HepG2 (cell line): ENCODE measurements at regions not wholly inside any gene's neighbourhood (a gene's known extent, or its start where the extent isn't known, plus 50 kb on each side); places are given as distances from the start of the nearest gene placed in this dataset.

Experiments
- ATF2 ChIP-seq: sonication (generic); formaldehyde crosslinking; IDR thresholded peaks from 2 replicates; pipeline ENCODE4 v1.4.0; 2020; ENCODE audit warnings: missing genetic modification reagents
- ATF3 ChIP-seq: sonication (generic); formaldehyde crosslinking; IDR thresholded peaks from 2 replicates; pipeline ENCODE4 v1.4.0; 2020; ENCODE audit warnings: missing genetic modification reagents
- ATF6 ChIP-seq: sonication (generic); formaldehyde crosslinking; conservative IDR thresholded peaks from 2 replicates; pipeline ENCODE4 v1.4.0; 2020; ENCODE audit warnings: missing genetic modification reagents
- CREB3 ChIP-seq: sonication (generic); formaldehyde crosslinking; IDR thresholded peaks from 2 replicates; pipeline ENCODE4 v1.5.0; 2020; ENCODE audit warnings: missing genetic modification reagents
- EHMT2 ChIP-seq: fragments of 200-600 bp; sonication (generic); IDR thresholded peaks from 2 replicates; pipeline ENCODE4 v1.7.0; 2017; ENCODE audit warnings: antibody characterized with exemption, low read depth, low read length, borderline replicate concordance
- FOXC1 ChIP-seq: sonication (generic); formaldehyde crosslinking; IDR thresholded peaks from 2 replicates; pipeline ENCODE4 v1.8.0; 2022; ENCODE audit warnings: mild to moderate bottlenecking, missing genetic modification reagents, borderline replicate concordance
- HBP1 ChIP-seq: IDR thresholded peaks from 2 replicates; pipeline ENCODE4 v1.6.1; 2016; ENCODE audit warnings: low read depth, control low read depth
- IKZF4 ChIP-seq: sonication (generic); formaldehyde crosslinking; IDR thresholded peaks from 2 replicates; pipeline ENCODE4 v1.5.1; 2020; ENCODE audit warnings: borderline replicate concordance, mild to moderate bottlenecking, low read depth, missing genetic modification reagents; ENCODE audit errors: not compliant biosample characterization
- ISL2 ChIP-seq: sonication (generic); formaldehyde crosslinking; IDR thresholded peaks from 2 replicates; pipeline ENCODE4 v1.5.0; 2020; ENCODE audit warnings: missing genetic modification reagents
- ISX ChIP-seq: sonication (generic); formaldehyde crosslinking; conservative IDR thresholded peaks from 2 replicates; pipeline ENCODE4 v1.5.0; 2020; ENCODE audit warnings: missing genetic modification reagents
- MED13 ChIP-seq: sonication (generic); formaldehyde crosslinking; IDR thresholded peaks from 2 replicates; pipeline ENCODE4 v1.5.0; 2020; ENCODE audit warnings: missing genetic modification reagents
- NFKBIZ ChIP-seq: IDR thresholded peaks from 2 replicates; pipeline ENCODE4 v1.6.1; 2018; ENCODE audit warnings: missing genetic modification reagents, missing compliant biosample characterization
- SSRP1 ChIP-seq: IDR thresholded peaks from 2 replicates; pipeline ENCODE4 v1.6.1; 2016; ENCODE audit warnings: control low read depth
- ZKSCAN8 ChIP-seq: IDR thresholded peaks from 2 replicates; pipeline ENCODE4 v1.6.1; 2016; ENCODE audit warnings: borderline replicate concordance, missing genetic modification reagents, missing compliant biosample characterization
- ZNF234 ChIP-seq: sonication (generic); formaldehyde crosslinking; conservative IDR thresholded peaks from 2 replicates; pipeline ENCODE4 v1.5.1; 2020; ENCODE audit warnings: mild to moderate bottlenecking, missing genetic modification reagents
- ZNF431 ChIP-seq: sonication (generic); formaldehyde crosslinking; IDR thresholded peaks from 2 replicates; pipeline ENCODE4 v1.9.0; 2022; ENCODE audit warnings: missing genetic modification reagents, low read depth, mild to moderate bottlenecking, borderline replicate concordance
- ZNF503 ChIP-seq: sonication (generic); formaldehyde crosslinking; IDR thresholded peaks from 2 replicates; pipeline ENCODE4 v1.4.0; 2020; ENCODE audit warnings: missing genetic modification reagents
- ZNF766 ChIP-seq: sonication (generic); formaldehyde crosslinking; IDR thresholded peaks from 2 replicates; pipeline ENCODE4 v1.5.0; 2020; ENCODE audit warnings: missing genetic modification reagents, borderline replicate concordance
- TF ChIP-seq, protein P1 (sequence below): sonication (generic); formaldehyde crosslinking; IDR thresholded peaks from 2 replicates; pipeline ENCODE4 v1.5.1; 2020; ENCODE audit warnings: missing genetic modification reagents, mild to moderate bottlenecking, borderline replicate concordance

DNA sequence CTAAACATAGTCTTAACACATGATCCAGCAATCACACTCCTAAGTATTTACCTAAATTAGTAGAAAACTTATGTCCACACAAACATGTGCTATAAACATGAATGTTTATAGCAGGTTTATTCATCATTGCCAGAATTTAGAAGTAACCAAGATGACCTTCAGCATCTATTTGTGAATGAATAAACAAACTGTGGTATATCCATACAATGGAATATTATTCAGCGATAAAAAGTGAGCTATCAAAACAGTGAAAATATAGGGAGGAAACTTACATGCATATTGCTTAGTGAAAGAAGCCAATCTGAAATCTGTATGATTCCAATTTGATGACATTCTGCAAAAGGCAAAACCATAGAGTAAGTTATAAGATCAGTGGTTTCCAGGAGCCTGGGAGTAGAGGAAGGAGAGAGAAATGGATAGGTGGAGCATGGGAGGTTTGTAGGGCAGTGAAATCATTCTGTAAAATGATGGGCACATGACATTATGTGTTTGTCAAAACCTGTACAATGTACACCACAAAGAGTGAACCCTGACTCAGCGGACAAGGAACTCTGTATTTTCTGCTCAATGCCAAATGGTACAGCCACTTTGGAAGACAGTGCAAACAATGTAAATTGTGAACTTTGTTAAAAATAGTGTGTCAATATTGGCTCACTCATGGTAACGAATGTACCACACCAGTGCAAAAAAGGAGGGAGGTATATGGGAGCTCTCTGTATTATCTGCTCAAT lies 61.9 kb upstream of the IGFBP2 start (continued):
- TF ChIP-seq ZNF766 (CRISPR knock-in tag) (no peak), ZKSCAN8 (CRISPR knock-in tag) (peak; percentile 87; the same call in 1 of the 2 replicates), ISX (CRISPR knock-in tag) (no peak), EHMT2 (peak; percentile 93), NFKBIZ (peak; percentile 75; the same call in 1 of the 2 replicates), ZNF431 (CRISPR knock-in tag) (peak; percentile 82; the same call in 1 of the 2 replicates), ATF6 (CRISPR knock-in tag) (peak; percentile 57; the same call in 1 of the 2 replicates), ZNF234 (no peak), MED13 (peak; percentile 50; the same call in 1 of the 2 replicates), ISL2 (peak; percentile 95), FOXC1 (CRISPR knock-in tag) (no peak), HBP1 (CRISPR knock-in tag) (0 out of 2 replicates have a peak, but pooled peaks have one; percentile 31), IKZF4 (CRISPR knock-in tag) (no peak), ATF2 (CRISPR knock-in tag) (peak; percentile 77), CREB3 (CRISPR knock-in tag) (peak; percentile 67; the same call in 1 of the 2 replicates), ZNF503 (CRISPR knock-in tag) (peak; percentile 95), SSRP1 (no peak), ATF3 (CRISPR knock-in tag) (peak; percentile 10; the same call in 1 of the 2 replicates)
- TF ChIP-seq, protein P1, sequence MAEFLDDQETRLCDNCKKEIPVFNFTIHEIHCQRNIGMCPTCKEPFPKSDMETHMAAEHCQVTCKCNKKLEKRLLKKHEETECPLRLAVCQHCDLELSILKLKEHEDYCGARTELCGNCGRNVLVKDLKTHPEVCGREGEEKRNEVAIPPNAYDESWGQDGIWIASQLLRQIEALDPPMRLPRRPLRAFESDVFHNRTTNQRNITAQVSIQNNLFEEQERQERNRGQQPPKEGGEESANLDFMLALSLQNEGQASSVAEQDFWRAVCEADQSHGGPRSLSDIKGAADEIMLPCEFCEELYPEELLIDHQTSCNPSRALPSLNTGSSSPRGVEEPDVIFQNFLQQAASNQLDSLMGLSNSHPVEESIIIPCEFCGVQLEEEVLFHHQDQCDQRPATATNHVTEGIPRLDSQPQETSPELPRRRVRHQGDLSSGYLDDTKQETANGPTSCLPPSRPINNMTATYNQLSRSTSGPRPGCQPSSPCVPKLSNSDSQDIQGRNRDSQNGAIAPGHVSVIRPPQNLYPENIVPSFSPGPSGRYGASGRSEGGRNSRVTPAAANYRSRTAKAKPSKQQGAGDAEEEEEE (CRISPR knock-in tag): no peak
- TF ChIP-seq, all 625 proteins: peak for 196
